NOMO-1 treated with dmso at 0.1 percent for 144 hours (cell line): ENCODE measurements at regions not wholly inside any gene's neighbourhood (a gene's known extent, or its start where the extent isn't known, plus 50 kb on each side); places are given as distances from the start of the nearest gene placed in this dataset.

Source experiments
- DNase-seq: peaks from one replicate; lab custom pipeline; 2025; ENCODE audit not compliant: unreplicated experiment; lab: John Stamatoyannopoulos, UW

DNA sequence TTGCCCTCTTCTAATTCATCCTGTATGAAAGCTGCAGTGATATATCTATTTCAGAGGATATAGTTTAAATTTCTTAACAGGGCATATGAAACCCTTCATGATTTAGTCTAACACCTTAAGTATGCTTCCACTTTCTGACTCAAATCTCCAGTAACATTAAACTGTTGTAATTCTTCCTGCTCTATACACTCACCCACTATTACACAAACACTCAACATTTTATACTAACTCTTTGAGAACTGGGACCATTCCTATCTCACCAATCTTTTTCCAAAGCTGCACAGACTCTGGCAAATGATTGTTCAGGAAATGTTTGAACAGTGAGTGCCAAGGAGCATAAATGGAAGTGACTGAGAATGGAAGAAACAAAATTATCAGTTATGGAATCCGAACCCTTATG lies 560.4 kb upstream of the DPPA4 start:
- no peak for DNase-seq

DNA sequence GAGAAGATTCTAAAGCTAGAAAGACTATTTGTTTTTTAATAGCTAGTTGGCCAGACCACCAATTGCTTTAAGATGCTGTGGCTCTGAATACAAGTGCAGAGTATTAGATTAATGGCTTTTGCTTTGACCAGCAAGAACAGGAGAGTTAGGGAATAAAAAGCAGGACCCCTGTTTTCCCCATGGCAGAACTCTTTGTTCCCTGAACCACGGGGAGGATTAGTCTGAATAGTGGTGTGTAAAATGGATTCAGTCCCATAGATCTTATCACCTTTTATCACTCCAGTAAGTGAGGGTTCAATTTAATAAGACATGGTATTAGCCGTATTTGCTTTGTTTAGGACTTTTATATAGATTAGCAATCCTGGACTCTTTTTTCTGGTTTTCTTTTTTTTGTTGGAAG lies 562.6 kb upstream of the DPPA4 start:
- DNase-seq, result no peak

DNA sequence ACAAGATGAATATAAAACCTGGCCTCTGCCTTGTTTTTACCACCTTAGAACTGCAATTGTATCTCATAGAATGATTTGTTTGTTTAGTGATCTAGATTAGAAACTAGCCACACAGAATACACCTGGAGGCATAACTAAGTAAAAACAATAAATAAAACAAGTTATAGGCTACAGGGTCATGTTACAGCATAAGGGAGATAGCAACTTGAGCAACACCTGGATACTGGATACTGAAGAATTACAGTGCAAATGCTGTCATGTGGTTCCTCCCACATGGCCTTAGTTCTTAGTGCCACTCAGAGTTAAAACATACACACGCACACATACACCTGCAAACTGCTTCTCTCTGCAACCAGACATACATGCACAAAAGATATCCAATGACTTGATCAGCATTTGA lies 563.4 kb upstream of the DPPA4 start:
- no peak for DNase-seq

DNA sequence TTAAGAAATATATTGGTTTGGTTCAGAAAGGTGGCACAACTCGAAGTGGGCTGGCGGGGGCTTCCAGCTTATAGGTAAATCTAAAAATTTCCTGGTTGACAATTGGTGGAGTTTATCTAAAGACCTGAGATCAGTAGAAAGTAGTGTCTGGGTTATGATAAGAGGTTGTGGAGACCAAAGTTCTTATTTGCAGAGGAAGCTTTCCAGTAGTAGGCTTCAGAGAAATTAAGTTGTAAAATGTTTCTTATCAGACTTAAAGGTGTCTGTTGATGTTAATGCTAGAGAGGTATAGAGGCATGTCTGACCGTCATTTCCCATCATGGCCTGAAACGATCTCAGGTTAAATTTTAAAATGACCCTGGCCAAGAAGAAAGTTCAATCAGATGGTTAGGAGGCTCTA lies 565.2 kb upstream of the DPPA4 start:
- no peak for DNase-seq

DNA sequence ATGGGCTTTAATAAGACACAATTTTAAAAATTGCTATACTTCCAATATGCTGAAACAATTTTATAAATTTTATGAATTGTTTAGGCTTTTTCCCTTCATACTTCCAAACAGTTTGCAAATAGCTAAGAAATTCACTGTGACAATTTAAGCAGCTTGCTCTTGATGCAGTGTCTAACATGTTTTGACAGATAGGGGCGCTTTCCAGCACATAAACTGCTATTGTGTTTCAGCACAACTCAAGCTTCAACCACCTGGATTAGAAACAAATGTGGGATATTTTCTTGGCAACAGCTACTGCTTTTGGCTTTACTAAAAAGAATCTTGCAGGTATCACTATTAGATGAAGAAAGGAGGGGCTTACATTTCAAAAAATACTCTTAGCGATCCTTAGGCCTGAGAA lies 565.8 kb upstream of the DPPA4 start:
- no peak for DNase-seq

DNA sequence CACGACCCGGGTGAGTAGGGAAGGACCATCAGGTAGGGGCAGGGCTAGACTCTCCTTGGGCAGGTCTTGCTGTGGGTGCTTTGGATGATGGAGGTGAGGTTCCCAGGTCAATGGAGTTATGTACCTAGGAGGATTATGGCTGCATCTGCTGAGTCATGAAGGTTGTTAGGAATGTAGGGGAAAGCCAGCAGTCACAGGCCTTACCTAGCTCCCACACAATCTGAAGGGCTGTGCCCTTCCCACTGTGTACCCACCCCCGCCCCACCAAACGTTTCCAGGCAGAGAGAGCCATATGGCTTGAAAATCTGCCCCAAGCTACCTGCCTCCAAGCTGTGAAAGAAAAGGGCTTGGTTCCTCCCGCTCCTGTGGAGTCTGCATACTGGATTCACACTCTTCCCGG lies 573.4 kb upstream of the DPPA4 start:
- DNase-seq, result no peak

DNA sequence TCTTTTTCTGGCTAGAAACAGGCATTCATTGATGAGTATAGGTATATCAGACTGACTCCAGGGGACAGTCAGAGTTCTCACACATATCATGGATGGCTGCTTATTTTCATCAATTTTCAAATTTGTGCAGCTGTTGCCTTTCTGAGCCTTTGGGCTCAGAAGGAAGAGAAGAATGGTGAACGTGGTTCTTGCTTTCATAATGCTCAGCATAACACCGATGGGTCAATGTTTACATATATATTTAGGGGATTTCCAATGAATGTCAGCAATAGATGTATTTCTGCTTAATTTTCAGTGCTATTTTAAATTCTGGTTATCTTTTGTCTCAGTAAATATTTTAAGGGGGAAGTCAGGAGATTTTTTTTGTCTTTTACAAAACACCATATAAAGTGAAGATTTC lies 581.4 kb upstream of the DPPA4 start:
- no peak for DNase-seq

DNA sequence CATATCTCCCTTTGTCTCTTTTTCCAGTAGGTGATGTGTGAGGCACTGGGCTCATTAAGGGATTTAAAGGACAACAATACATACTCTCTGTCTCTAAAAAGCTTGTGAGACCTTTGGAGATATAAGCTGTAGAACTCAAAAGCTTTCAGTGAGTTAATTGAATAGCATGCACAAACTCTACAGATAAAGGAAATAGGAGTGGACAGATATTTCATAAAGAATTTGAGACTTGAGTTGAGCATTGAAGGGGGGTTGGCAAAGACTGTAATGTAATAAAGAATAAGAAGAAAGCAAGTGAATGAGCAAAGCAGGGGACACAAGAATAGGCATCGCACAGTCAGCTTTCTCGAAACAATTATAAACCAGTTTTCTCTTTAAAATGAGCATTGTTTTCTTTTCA lies 583.4 kb upstream of the DPPA4 start:
- DNase-seq, result no peak

DNA sequence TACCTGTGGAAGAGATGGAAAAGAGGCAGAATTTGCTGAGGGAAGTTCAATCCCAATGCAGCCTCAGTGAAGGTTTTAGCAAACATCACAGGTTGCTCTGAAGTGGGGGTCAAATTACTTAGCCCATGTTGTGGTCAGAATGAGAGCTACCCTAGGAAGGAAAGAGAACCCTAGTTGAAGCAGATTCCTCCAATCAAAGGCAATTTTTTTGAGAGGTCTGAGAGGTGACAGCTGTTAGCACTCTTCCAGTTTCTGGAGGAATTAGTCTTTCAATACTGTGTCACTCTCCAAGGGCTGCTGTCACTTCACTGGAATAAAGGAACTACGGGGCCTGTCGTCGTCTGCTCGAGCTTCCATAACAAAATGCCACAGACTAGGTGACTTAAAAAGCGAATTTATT lies 584.2 kb upstream of the DPPA4 start:
- DNase-seq, result no peak

DNA sequence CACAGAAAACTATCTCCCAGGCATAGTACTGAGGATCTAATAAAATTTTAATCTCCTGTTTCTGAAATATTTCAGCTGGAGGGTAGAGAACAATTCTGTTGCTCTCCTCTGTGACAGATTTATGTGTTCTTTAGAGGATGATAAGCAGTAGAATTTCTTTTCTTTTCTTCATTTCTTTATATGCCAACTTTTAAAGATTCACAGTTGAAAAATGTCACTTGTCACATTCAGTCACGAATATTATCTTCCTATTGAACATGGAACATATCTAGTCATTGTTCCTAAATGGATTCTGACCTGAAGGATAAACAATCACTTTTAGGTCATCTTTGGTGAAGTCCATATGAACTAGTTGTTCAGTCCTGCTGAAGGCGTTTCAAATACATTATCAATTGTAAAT lies 585.5 kb upstream of the DPPA4 start:
- no peak for DNase-seq

DNA sequence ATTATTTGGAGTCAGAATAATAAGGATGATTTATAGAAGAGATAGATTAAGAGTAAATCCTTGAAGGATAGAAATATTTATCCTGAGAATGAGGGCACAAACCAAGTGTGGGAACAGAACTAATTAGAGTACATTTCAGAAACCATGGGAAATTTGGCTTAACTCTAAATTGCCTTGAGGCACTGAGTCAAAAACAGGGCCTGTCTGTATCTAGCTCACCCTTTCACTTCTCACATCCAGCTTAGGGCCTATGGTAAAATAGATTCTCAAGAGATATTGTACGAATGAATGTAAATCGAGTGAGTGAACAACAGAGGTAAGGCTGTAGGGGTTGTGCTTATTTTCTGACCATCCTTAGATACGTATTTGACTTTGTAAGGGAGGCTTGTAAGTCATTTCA lies 586.1 kb upstream of the DPPA4 start:
- no peak for DNase-seq

DNA sequence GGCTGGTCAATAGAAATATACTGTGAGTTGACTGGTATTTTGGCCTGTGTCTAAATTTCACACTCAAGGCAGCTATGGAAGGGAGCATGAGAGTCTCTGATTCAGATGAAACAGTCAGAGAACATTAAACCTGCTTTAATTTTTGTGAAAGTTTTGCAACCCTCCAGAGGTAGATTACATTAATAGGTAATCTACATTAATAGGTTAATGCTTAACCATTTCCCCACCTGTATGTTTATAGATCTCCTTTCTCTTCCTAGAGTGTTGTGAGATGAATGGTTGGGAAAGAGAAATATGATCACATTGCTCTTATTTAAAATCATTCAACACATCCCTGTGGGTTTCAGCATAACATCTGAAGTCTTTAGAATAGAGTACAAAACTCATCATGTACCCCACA lies 586.9 kb upstream of the DPPA4 start:
- DNase-seq, result no peak

DNA sequence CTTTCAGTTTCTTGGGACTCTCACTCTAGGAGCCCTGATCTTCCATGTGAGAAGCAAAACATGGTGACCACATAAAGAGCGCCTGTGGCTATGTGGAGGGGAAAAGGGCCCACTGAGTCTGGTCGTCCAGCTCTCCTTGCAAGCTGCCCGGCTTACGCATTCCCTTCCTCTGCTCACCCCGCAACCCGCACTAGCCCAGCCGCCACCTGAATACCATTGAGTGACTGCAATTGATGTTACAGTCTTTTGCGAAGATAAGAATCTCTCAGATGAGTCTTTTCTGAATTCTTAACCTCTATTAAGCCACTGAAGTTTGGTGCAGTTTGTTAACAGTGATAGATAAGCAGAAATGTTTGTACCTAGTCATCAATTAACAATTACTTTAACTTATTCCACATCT lies 589.0 kb upstream of the DPPA4 start:
- no peak for DNase-seq

DNA sequence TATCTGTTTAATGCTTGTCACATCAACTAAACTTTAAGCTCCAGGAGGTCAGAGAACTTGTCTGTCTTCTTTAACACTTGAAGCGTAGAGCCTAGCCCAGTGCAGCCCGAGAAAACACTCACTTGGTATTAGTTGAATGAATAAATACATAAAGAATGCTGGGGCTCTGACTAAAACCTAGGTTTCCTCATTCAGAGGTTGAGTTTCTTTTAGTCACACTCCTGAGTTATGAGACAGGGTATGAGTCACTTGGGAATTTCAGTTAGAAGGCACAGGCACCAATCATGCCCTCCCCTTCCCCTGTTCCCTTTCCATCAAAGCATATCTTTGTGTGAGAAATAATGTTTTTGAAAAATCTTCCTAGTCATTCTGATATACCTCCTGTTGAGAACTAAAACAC lies 589.8 kb upstream of the DPPA4 start:
- DNase-seq, result no peak

DNA sequence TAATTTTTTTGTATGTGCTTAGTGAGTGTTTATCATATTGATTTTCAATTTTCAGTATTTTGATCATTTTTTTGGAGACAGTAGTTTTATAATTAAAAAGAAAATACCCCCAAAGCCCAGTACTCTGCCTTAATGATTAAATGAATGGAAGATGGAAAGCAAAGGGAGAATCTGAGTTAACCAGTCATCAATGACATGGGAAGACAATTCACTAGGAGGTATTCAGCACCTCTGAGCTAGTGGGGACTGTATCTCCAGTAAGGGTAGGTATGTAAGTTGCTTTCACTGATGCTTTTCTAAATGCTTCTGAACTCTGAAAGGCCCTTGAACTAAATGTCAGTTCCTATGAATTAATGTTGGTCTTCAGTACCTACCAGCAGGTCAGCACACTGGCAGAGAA lies 590.4 kb upstream of the DPPA4 start:
- no peak for DNase-seq

DNA sequence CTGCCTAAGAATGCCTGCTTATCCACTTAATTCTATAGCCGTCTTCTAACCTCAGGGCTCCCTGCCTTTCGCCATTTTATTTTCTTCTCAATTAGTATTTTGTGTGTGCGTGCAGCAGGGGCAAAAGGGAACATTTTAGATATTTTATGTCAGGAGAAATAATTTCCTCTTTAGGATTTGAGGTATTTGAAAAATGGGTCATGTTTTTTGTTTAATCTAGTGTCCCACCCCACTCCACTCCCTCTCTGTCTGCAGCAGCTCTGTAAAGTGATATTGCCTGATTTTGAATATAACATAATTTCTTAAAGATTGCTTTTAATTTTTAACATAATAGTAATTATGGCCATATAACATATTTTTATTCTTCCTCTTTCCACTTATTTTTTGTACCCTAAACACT lies 593.2 kb upstream of the DPPA4 start:
- no peak for DNase-seq

DNA sequence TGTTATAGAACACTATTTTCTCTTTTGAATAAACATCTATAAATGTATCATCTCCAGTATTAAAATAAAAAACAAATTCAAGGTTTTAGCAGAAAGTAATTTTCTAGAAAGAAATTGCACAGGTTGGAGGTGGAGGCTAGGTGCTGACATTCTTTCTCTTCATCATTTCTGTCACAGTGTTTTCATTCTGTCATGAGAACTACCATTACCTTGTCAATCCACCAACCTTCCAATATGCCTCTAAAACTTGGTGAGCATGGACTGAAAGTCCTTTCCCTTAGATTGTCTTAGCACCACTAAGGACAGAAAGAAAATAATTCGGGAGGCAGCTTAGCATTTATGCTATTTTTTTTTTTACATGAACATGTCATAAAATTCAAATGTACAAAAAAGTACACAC lies 596.2 kb upstream of the DPPA4 start:
- no peak for DNase-seq

DNA sequence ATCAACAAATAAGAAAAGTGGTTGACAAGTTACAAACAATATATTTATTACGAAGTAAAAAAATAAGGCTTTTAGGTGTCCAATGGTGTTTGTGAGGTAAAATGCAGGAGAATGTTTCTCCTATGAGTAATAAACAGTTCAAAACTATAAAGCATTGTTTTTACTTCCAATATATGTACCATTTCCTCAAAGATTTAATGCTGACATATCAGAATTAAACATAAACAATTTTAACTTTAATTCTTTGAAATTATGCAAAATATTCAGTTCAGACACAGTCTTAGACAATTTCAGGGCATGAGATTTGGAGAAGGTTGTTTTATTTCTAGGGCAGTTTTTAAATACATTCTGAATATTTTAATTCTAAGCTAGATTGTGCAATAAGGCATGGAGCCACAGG lies 602.5 kb upstream of the DPPA4 start:
- DNase-seq, result no peak

DNA sequence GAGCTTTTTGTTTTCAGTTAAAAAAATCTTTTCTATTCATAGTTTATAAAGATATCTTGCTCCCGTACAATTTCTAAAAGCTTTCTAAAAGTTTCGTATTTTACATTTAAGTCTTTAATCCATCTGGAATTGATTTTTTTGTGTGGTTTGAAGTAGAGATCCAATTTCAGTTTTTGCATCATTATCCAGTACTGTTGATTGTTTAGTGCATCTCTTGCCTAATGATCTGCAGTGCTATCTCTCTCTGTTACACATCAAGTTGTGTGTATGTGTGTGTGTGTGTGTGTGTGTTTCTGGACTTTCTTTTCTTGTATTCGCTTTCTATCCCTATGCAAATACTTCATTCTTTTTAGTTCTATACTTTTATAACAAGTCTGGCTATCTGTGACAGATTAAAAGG lies 605.8 kb upstream of the DPPA4 start:
- DNase-seq, result no peak

DNA sequence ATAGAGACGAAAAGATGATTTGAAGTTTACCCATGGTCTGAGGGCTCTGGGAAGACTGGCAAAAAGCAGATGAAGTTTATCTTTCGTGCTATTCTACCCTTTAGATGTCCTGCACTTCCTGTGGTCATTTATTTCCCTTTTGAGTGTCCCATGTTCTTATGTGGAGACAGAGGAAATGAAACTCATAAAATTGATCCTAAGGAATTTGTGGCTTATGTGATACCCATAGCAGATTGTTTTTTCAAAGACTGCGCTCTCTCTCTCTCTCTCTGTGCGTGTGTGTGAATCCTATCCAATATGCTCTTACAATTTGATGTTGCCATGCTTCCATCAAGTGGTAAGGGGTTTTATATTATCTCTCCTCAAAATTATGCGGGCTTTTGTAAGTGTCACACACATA lies 607.5 kb upstream of the DPPA4 start:
- no peak for DNase-seq

DNA sequence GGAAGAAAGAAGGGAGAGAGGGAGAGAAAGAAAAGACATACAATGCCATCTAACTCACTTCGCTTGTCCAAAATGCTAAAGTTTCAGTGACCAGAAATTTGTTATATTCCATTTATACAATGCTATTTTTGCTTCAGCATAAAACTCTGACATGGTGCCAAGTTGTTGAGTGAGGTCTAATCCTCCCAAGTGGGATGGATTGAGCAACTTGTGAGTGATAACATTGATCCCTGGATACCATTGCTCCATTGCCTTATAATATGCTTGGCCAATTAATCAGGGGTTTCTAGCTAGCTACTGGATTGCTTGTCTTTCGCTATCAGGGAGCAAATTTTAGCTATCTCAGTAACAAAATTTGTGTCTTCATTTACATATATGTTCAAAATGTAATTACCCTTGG lies 615.6 kb upstream of the DPPA4 start:
- no peak for DNase-seq

DNA sequence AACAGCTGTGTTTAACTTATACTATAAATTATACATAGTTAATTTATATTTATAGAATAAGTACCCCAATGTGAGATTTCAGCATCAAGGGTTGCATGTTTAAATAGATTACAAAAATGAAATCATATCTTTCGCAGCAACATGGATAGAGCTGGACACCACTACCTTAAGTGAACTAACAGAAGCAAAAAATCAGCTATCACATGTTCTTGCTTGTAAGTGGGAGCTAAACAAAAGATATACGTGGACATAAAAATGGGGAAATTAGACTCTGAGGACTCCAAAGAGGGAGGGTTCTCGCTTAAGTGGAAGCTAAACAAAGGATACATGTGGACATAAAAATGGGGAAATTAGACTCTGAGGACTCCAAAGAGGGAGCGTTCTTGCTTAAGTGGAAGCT lies 626.5 kb upstream of the DPPA4 start:
- DNase-seq, result no peak

DNA sequence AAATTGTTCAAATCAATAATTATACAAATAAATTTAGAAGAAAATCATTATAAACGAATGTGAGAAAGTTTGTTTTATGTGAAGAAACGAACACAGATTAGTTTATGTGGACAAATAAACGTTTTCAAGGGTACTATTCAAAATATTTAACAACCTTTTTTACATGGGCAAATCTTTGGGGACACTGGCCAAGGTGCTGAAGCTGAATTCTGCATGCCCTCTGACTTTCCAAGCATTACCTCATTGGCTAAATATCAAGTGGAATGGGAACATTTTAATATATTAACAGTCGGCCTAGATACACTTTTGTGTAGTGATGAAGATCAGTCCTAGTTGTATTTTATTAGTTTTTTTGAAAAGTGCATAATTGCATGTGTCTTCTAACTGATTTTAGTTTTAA lies 636.4 kb upstream of the DPPA4 start:
- no peak for DNase-seq

DNA sequence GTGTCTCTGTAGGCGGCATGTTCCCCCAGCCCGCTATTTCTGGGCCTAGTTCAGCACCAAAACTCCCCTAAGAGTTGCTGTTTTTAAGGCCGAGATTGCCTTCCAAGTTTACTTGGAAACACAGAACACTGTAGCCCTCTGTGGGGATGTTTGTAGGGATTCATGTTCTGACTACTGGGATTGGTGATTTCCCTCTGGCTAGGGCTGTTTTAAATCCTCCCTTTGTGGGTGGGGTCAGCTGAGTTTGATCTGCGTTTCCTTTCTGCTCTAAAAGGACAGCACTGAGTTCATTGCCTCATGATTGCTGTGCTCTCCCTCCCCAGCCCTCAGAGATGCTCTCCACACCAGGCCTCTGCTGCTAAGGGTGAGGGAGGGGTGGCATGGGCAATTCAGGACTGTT lies 640.6 kb upstream of the DPPA4 start:
- DNase-seq, result no peak
